ENCODE measurements at regions not wholly inside any gene's neighbourhood (a gene's known extent, or its start where the extent isn't known, plus 50 kb on each side); places are given as distances from the start of the nearest gene placed in this dataset.

DNA sequence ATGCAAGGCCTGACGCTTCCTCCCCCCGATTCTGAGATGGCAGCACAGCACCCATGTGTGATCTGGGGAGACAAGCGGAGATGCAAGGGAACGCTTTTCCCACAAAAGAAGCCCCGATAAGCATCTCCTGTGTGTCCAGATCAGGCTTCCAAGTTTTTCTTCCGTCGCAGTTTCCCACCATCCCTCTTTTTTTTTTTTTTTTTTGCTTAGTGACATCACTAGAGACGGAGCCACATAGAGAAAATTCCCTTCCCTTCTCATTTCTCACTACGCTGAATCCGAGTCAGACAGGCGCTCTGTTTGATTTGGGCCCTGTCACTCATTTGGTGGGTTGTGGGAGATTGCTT lies 160.9 kb downstream of the HSD17B3 start:
- Histone ChIP-seq H3K4me3 (no peak overlapping the region), H3K36me3 (no peaks in the 10 kb centered on the region), H3K27ac (replicated peaks) (no peak overlapping the region), H3K27me3 (ENCODE audit: low read depth) (peaks cover 62% of the 10 kb centered on the region), H3K4me1 (no peaks in the 10 kb centered on the region), H3K9me3 (replicated peaks) (peaks cover 7% of the 10 kb centered on the region)
- DNase-seq = no peak
- TF ChIP-seq CTCF (IDR thresholded peaks at IDR 0.05; ENCODE audit: borderline replicate concordance) = no peak
- intact Hi-C loops (cut with micrococcal nuclease) = no loop called here

DNA sequence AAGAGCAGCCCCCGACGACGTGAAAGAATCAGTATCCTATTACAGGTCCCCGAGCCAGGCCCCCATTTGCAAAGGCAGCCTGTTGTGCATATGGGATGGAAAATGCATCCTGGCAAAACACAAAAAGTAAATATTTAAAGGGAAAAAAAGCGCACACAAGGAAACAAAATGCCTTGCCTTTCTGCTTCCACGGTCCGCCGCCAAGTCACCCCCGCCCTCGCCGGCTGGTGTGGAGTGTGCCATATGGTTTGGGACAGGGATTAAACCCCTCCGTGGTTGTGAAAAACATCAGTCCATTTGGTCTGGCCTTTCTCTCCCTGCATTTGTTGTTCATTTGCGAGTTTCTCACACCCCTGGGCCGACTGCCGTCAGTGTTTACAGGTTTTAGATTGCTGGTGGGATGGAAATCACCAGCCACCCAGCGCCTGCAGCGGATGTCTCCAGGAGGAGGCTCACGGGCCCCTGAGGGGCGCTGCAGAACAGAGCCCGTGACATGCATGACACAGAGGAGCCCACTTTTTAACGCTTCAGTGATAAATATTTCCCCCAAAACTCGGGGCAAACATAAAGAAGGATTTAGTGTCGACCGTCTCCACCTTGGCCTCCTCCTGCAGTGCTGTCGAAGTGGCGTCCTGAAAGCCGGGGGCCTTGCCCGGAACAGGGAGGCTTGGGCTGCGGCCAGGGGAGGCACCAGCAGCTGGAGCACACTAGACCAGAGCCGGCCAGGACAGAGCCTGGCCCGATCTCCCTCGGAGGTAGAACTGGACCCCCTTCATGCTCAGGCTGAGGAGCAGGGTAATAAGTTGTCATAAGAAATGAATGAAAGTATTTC lies 161.5 kb downstream of the HSD17B3 start:
- Histone ChIP-seq H3K4me1 (no peaks in the 10 kb centered on the region), H3K27me3 (ENCODE audit: low read depth) (peaks cover 60% of the 10 kb centered on the region), H3K4me3 (no peak overlapping the region), H3K36me3 (no peaks in the 10 kb centered on the region), H3K27ac (replicated peaks) (no peak overlapping the region), H3K9me3 (replicated peaks) (peaks cover 7% of the 10 kb centered on the region)
- intact Hi-C loops (cut with micrococcal nuclease) = no loop called here
- no peak for TF ChIP-seq CTCF (IDR thresholded peaks at IDR 0.05; ENCODE audit: borderline replicate concordance)
- no peak for DNase-seq

- Histone ChIP-seq H3K9me3 (replicated peaks) (peaks cover 7% of the 10 kb centered on the region), H3K36me3 (no peaks in the 10 kb centered on the region), H3K27ac (replicated peaks) (no peak overlapping the region), H3K4me3 (no peak overlapping the region), H3K4me1 (no peaks in the 10 kb centered on the region), H3K27me3 (ENCODE audit: low read depth) (peaks cover 53% of the 10 kb centered on the region)
- no peak for TF ChIP-seq CTCF (IDR thresholded peaks at IDR 0.05; ENCODE audit: borderline replicate concordance)
- intact Hi-C loops (cut with micrococcal nuclease) = no loop called here
- no peak for DNase-seq
Measured at GRCh38 chr9:96139592-96140295, 162.2 kb downstream of the HSD17B3 start.

DNA sequence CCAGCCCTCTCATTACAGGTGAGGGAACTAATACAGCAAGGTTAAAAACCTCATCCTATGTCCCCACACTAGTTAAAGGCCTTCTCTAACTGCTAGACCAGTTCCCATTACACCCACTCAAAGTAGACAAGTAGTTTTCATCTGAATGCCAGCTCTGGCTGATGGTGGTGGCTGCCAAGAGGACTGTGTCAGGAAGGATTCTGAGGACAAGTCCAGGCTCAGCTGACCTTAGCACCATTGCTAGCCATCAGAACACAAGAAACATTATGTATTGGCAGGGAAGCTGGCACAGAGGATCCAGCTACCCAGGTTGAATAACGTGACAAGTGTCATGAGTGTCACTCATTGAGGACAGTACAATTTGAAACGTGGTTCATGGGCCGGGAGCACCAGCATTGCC lies 163.4 kb downstream of the HSD17B3 start:
- intact Hi-C loops (cut with micrococcal nuclease) = no loop called here
- Histone ChIP-seq H3K4me1 (no peaks in the 10 kb centered on the region), H3K4me3 (no peak overlapping the region), H3K27me3 (ENCODE audit: low read depth) (peaks cover 44% of the 10 kb centered on the region), H3K9me3 (replicated peaks) (peaks cover 7% of the 10 kb centered on the region), H3K27ac (replicated peaks) (no peak overlapping the region), H3K36me3 (no peaks in the 10 kb centered on the region)
- no peak for DNase-seq
- no peak for TF ChIP-seq CTCF (IDR thresholded peaks at IDR 0.05; ENCODE audit: borderline replicate concordance)

DNA sequence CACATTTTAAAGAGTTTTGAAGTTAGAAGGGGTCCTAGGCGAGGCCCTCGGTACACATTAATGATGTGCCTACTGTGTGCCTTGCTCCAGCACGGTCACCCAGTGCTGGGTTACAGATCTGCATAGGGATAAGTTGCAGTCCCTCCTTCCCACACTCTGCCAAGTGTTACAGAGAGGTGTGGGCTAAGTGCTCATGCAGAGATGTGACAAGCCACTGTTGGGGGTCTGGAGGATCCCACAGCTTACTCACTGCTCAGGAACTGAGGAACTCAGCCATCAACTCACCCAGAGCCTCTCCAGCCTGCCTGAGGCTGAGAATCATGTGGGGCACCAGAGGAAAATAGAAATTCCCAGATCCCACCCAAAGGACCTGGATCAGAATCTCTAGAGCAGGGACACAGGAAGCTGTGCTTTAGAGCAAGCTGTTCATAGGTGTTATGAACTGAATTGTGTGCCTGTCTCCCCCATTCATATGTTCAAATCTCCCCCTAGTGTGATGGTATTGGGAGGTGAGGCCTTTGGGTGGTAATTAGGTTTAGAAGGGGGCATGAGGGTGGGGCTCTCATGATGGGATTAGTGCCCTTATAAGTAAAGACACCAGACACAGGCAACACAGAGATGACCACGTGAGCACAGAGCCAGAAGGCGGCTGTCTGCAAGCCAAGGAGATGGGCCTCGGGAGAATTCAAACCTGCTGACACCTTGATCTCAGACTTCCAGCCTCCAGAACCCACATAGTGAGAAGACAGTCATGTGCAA lies 164.1 kb downstream of the HSD17B3 start:
- H3K4me3 ChIP-seq = peak overlapping the region; percentile 20
- H3K27me3 ChIP-seq (ENCODE audit: low read depth) = peaks cover 37% of the 10 kb centered on the region
- no peak for DNase-seq
- intact Hi-C loops (cut with micrococcal nuclease) = no loop called here
- TF ChIP-seq CTCF (IDR thresholded peaks at IDR 0.05; ENCODE audit: borderline replicate concordance) = no peak
- no peak overlapping the region for H3K27ac ChIP-seq (replicated peaks)
- H3K4me1 ChIP-seq = no peaks in the 10 kb centered on the region
- H3K36me3 ChIP-seq = no peaks in the 10 kb centered on the region
- peaks cover 7% of the 10 kb centered on the region for H3K9me3 ChIP-seq (replicated peaks)

Measured in left ventricle myocardium inferior (tissue), 1 donor.